Colonic mucosa (tissue), 4 donors: ENCODE measurements at regions not wholly inside any gene's neighbourhood (a gene's known extent, or its start where the extent isn't known, plus 50 kb on each side); places are given as distances from the start of the nearest gene placed in this dataset.

ENCODE experiments used
- DNase-seq: peaks from one replicate; pipeline ENCODE4 v3.0.0-alpha.2; 2020
- H3K27ac ChIP-seq: fragments of 200-600 bp; one replicate; pipeline ENCODE4 v1.8.0; 2021
- H3K27me3 ChIP-seq: fragments of 200-600 bp; one replicate; pipeline ENCODE4 v1.8.0; 2021
- H3K36me3 ChIP-seq: fragments of 200-600 bp; one replicate; pipeline ENCODE4 v1.8.0; 2021
- H3K4me1 ChIP-seq: fragments of 200-600 bp; one replicate; pipeline ENCODE4 v1.8.0; 2021; ENCODE audit warnings: mild to moderate bottlenecking
- H3K4me3 ChIP-seq: fragments of 200-600 bp; one replicate; pipeline ENCODE4 v1.8.0; 2021
- H3K9ac ChIP-seq, 2 donors: one replicate each; pipeline ENCODE4 v1.7.0; 2013; ENCODE audit warnings: control low read depth in 2 of 2, low read depth in 2 of 2, low read length in 2 of 2
- H3K9me3 ChIP-seq: fragments of 200-600 bp; one replicate; pipeline ENCODE4 v1.8.0; 2021
- intact Hi-C: fragments of 100-400 bp; cut with DNase I; formaldehyde crosslinking; loops from one replicate; pipeline ENCODE4 v1.14.1; 2022
- TF ChIP-seq, protein P1 (sequence below): fragments of 200-600 bp; IDR thresholded peaks from one replicate; pipeline ENCODE4 v1.8.0; 2022; ENCODE audit warnings: antibody characterized with exemption, mild to moderate bottlenecking
- donor health status: healthy.
- donor health status: DM: no; HTN: no; CAD: no.
- donor health status: DM: no; HTN: no; CAD: no.

DNA sequence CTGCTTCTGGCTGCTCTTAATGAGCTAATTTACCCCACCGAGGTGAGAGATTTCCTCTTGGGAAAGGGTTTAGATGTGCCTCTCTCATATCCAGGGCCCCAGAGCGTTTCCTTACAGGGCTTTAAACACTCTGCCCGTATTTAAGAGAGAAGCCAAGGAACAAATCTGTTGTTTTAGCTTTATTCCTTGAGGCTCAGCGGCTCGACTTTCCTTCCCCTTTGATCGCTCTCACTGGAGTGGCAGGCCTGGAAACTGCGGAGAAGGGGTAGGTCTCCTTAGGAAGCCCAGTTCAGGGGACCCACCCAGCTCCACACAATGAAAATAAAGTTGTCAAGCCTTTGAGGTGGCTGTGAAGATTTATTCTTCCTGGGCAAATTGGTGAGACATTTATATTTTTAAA is 132.0 kb upstream of the JAG1 start:
- Histone ChIP-seq H3K9me3 (no peaks in the 10 kb centered on the region), H3K27me3 (no peaks in the 10 kb centered on the region), H3K4me1 (no peaks in the 10 kb centered on the region), H3K27ac (no peak overlapping the region), H3K36me3 (no peaks in the 10 kb centered on the region), H3K4me3 (no peak overlapping the region), H3K9ac (no peak overlapping the region)
- intact Hi-C loops: no loop called here
- TF ChIP-seq, protein P1, sequence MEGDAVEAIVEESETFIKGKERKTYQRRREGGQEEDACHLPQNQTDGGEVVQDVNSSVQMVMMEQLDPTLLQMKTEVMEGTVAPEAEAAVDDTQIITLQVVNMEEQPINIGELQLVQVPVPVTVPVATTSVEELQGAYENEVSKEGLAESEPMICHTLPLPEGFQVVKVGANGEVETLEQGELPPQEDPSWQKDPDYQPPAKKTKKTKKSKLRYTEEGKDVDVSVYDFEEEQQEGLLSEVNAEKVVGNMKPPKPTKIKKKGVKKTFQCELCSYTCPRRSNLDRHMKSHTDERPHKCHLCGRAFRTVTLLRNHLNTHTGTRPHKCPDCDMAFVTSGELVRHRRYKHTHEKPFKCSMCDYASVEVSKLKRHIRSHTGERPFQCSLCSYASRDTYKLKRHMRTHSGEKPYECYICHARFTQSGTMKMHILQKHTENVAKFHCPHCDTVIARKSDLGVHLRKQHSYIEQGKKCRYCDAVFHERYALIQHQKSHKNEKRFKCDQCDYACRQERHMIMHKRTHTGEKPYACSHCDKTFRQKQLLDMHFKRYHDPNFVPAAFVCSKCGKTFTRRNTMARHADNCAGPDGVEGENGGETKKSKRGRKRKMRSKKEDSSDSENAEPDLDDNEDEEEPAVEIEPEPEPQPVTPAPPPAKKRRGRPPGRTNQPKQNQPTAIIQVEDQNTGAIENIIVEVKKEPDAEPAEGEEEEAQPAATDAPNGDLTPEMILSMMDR: no peak
- no peak for DNase-seq

DNA sequence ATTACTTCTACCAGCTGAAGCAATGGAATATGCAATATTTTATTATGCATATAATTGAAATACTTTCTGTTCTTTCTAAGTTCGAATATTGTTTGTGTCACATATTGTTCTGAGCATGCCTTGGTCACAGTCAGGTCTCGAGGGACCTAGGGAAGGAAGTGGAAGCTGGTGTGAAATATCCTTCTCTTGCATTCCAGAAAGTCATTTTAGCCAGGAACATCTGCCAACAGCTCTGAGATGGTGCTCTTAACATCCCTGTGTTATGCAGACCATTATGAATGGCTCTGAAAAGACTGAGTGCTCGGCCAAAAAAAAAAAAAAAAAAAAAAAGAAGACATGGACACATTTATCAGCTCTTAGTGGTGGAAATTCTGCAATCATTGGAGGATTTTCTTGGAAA is 132.7 kb upstream of the JAG1 start:
- Histone ChIP-seq H3K4me1 (no peaks in the 10 kb centered on the region), H3K36me3 (no peaks in the 10 kb centered on the region), H3K9me3 (no peaks in the 10 kb centered on the region), H3K9ac (no peak overlapping the region), H3K4me3 (no peak overlapping the region), H3K27ac (no peak overlapping the region), H3K27me3 (no peaks in the 10 kb centered on the region)
- DNase-seq: no peak
- intact Hi-C loops: no loop called here
- TF ChIP-seq, protein P1: no peak

- Histone ChIP-seq H3K9me3 (no peaks in the 10 kb centered on the region), H3K36me3 (no peaks in the 10 kb centered on the region), H3K4me1 (no peaks in the 10 kb centered on the region), H3K4me3 (no peak overlapping the region), H3K27ac (no peak overlapping the region), H3K9ac (no peak overlapping the region), H3K27me3 (no peaks in the 10 kb centered on the region)
- TF ChIP-seq, protein P1: no peak
- intact Hi-C loops: no loop called here
- no peak for DNase-seq
Measured at GRCh38 chr20:10807013-10807412, 133.2 kb upstream of the JAG1 start.

DNA sequence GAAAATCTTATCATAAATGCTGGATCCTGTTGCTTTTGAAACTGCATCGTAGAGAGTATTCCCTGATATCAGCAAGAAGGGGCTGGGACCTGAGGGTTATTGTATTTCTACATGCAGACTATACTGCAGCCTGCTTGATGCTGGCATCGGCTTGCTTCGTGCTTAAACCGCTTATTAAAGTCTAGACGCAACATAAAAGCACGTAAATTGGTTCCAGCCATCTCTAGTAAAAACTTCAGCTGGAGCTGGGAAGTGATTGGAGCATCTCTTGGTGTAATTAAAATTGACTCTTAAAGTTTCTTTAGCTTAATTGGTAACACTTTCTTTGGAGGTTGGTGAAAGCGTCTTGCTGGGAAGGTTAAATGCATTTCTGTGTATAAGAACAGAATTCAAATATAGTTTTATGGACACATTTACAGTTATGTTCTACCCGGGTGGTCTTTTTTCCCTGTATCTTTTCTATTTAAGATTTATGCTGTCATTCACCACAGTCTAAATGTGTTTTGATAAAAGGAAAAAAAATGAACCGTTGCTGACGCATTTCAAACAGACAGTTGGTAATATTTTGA is 139.0 kb upstream of the JAG1 start:
- Histone ChIP-seq H3K4me3 (no peak overlapping the region), H3K9ac (no peak overlapping the region), H3K27ac (no peak overlapping the region), H3K27me3 (no peaks in the 10 kb centered on the region), H3K4me1 (no peaks in the 10 kb centered on the region), H3K36me3 (no peaks in the 10 kb centered on the region), H3K9me3 (no peaks in the 10 kb centered on the region)
- DNase-seq: no peak
- intact Hi-C loops: no loop called here
- TF ChIP-seq, protein P1: no peak

DNA sequence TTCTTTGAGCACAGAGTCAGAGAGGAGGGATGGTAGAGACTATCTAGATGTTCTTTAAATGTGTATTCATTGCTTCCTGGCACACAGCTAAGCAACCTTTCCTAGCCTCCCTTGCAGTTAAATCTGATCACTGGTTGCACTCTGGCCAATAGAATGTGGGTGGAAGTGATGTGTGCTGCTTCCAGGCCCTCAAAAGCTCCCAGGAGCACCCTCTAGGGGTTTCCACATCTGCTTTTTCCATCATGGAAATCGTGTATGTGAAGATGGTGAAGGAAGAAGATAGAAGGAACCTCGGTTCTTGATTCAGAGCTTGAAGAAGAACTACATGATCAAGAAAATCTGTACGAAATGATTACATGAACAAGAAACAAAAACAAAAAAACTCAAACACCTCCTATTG is 149.8 kb upstream of the JAG1 start:
- DNase-seq: no peak
- no peaks in the 10 kb centered on the region for H3K36me3 ChIP-seq
- H3K9me3 ChIP-seq: no peaks in the 10 kb centered on the region
- no peak overlapping the region for H3K4me3 ChIP-seq
- no peak overlapping the region for H3K9ac ChIP-seq
- H3K27me3 ChIP-seq: no peaks in the 10 kb centered on the region
- intact Hi-C loops: no loop called here
- TF ChIP-seq, protein P1: no peak
- H3K27ac ChIP-seq: no peak overlapping the region
- no peaks in the 10 kb centered on the region for H3K4me1 ChIP-seq
